HL-60 (cell line): ENCODE measurements at regions not wholly inside any gene's neighbourhood (a gene's known extent, or its start where the extent isn't known, plus 50 kb on each side); places are given as distances from the start of the nearest gene placed in this dataset.

Experiments
- GABPA ChIP-seq: IDR thresholded peaks from 2 replicates; pipeline ENCODE4 v1.6.1; 2012; ENCODE audit warnings: low read depth
- POLR2AphosphoS5 ChIP-seq: IDR thresholded peaks from 2 replicates; pipeline ENCODE4 v1.6.1; 2012; ENCODE audit warnings: low read depth
- TF ChIP-seq, protein P1 (sequence below): IDR thresholded peaks from one replicate; pipeline ENCODE4 v1.5.1; 2011; ENCODE audit warnings: low read length, control low read depth, inconsistent platforms; ENCODE audit not compliant: insufficient read depth
- TF ChIP-seq, protein P2 (sequence below): IDR thresholded peaks from 2 replicates; pipeline ENCODE4 v1.6.1; 2012; ENCODE audit warnings: low read depth; ENCODE audit not compliant: insufficient replicate concordance

DNA sequence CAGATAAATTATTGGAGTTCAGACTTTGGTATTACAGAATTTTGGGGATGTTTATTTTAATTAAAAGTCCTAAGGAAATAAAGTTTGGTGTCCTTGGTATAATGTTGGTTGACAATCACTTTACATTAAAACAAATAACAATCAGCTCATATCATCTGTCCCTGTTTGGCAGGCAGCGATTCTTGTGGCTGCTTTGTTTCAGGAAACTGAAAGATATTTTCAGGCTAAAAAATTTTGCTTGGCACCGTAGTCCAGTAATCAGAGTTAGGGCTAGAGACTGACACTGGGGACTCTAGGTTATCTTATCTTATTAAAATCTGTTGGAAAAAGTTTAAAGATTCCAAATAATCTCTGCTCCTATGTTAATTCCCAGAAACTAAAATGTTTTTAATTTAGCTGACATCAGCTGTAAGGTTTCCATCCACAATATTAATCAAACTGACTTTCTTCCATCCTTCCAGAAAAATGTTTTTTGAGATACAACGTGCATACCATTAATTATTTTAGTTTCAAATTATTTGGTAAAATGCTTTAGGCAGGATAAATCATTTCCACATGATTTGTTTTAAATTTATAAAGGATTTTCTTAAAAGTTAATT is 97.6 kb downstream of the ZIC5 start:
- TF ChIP-seq, protein P1, sequence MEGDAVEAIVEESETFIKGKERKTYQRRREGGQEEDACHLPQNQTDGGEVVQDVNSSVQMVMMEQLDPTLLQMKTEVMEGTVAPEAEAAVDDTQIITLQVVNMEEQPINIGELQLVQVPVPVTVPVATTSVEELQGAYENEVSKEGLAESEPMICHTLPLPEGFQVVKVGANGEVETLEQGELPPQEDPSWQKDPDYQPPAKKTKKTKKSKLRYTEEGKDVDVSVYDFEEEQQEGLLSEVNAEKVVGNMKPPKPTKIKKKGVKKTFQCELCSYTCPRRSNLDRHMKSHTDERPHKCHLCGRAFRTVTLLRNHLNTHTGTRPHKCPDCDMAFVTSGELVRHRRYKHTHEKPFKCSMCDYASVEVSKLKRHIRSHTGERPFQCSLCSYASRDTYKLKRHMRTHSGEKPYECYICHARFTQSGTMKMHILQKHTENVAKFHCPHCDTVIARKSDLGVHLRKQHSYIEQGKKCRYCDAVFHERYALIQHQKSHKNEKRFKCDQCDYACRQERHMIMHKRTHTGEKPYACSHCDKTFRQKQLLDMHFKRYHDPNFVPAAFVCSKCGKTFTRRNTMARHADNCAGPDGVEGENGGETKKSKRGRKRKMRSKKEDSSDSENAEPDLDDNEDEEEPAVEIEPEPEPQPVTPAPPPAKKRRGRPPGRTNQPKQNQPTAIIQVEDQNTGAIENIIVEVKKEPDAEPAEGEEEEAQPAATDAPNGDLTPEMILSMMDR, result no peak
- TF ChIP-seq, protein P2, sequence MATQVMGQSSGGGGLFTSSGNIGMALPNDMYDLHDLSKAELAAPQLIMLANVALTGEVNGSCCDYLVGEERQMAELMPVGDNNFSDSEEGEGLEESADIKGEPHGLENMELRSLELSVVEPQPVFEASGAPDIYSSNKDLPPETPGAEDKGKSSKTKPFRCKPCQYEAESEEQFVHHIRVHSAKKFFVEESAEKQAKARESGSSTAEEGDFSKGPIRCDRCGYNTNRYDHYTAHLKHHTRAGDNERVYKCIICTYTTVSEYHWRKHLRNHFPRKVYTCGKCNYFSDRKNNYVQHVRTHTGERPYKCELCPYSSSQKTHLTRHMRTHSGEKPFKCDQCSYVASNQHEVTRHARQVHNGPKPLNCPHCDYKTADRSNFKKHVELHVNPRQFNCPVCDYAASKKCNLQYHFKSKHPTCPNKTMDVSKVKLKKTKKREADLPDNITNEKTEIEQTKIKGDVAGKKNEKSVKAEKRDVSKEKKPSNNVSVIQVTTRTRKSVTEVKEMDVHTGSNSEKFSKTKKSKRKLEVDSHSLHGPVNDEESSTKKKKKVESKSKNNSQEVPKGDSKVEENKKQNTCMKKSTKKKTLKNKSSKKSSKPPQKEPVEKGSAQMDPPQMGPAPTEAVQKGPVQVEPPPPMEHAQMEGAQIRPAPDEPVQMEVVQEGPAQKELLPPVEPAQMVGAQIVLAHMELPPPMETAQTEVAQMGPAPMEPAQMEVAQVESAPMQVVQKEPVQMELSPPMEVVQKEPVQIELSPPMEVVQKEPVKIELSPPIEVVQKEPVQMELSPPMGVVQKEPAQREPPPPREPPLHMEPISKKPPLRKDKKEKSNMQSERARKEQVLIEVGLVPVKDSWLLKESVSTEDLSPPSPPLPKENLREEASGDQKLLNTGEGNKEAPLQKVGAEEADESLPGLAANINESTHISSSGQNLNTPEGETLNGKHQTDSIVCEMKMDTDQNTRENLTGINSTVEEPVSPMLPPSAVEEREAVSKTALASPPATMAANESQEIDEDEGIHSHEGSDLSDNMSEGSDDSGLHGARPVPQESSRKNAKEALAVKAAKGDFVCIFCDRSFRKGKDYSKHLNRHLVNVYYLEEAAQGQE, result no peak
- TF ChIP-seq GABPA (no peak), POLR2AphosphoS5 (no peak)
